ENCODE measurements at regions not wholly inside any gene's neighbourhood (a gene's known extent, or its start where the extent isn't known, plus 50 kb on each side); places are given as distances from the start of the nearest gene placed in this dataset.

GRCh38 chr2:11093467-11093866 lies 61.8 kb upstream of the SLC66A3 start (continued):
- TF ChIP-seq YY1 (IDR thresholded peaks at IDR 0.05; ENCODE audit: low read depth) (no peak), POLR2AphosphoS5 (IDR thresholded peaks at IDR 0.05; ENCODE audit: low read depth, low read length) (no peak), TCF12 (IDR thresholded peaks at IDR 0.05) (no peak), RFX5 (IDR thresholded peaks at IDR 0.05; ENCODE audit: low read length) (no peak), RXRA (IDR thresholded peaks at IDR 0.05; ENCODE audit: borderline replicate concordance, low read depth) (no peak), NRF1 (IDR thresholded peaks at IDR 0.05; ENCODE audit: low read depth, low read length) (no peak)

GRCh38 chr2:11094021-11094810 lies 61.1 kb upstream of the SLC66A3 start:
- Histone ChIP-seq H4K20me1 (ENCODE audit: insufficient read depth) (no peaks in the 10 kb centered on the region), H2AFZ (ENCODE audit: low read depth) (no peak overlapping the region), H3K9ac (no peak overlapping the region), H3K27me3 (ENCODE audit: insufficient read depth) (no peaks in the 10 kb centered on the region; the same call in 1 of the 2 replicates), H3K4me1 (ENCODE audit: control insufficient read depth in 1 of 2, insufficient read depth in 2 of 2, low read depth in 1 of 2, low read length in 1 of 2) (no peaks in the 10 kb centered on the region), H3F3A (replicated peaks; ENCODE audit: insufficient read depth) (no peaks in the 10 kb centered on the region), H3K9me2 (no peaks in the 10 kb centered on the region), H3K79me2 (ENCODE audit: insufficient read depth) (no peaks in the 10 kb centered on the region), H3K36me3 (replicated peaks in 1 of 2; ENCODE audit: control insufficient read depth in 1 of 2, insufficient read depth in 2 of 2, low read length in 1 of 2) (no peaks in the 10 kb centered on the region), H3K4me2 (no peak overlapping the region), H3K4me3 (ENCODE audit: low read depth in 2 of 2, low read length in 1 of 2) (no peak overlapping the region), H3K27ac (ENCODE audit: low read depth in 2 of 2, low read length in 1 of 2) (no peak overlapping the region), H3K9me3 (no peaks in the 10 kb centered on the region)
- TF ChIP-seq NRF1 (IDR thresholded peaks at IDR 0.05; ENCODE audit: low read depth, low read length) (no peak), FOSL2 (IDR thresholded peaks at IDR 0.05; ENCODE audit: borderline replicate concordance, low read depth) (no peak), TAF1 (IDR thresholded peaks at IDR 0.05; ENCODE audit: borderline replicate concordance, low read depth, low read length) (no peak), EZH2phosphoT487 (IDR thresholded peaks at IDR 0.05; ENCODE audit: borderline replicate concordance, low read depth) (no peak), RCOR1 (IDR thresholded peaks at IDR 0.05; ENCODE audit: low read length) (no peak), RFX5 (IDR thresholded peaks at IDR 0.05; ENCODE audit: low read length) (no peak), SIN3A (IDR thresholded peaks at IDR 0.05; ENCODE audit: borderline replicate concordance, low read depth, low read length) (no peak), SMC3 (IDR thresholded peaks at IDR 0.05; ENCODE audit: low read depth, low read length) (no peak), POLR2AphosphoS5 (IDR thresholded peaks at IDR 0.05; ENCODE audit: low read depth, low read length) (no peak), PBX3 (IDR thresholded peaks at IDR 0.05) (no peak), JUND (IDR thresholded peaks at IDR 0.05) (no peak), CHD2 (IDR thresholded peaks at IDR 0.05; ENCODE audit: low read length, partially characterized antibody) (no peak), MEF2A (IDR thresholded peaks at IDR 0.05; ENCODE audit: borderline replicate concordance, low read depth) (no peak), EP300 (IDR thresholded peaks at IDR 0.05; ENCODE audit: borderline replicate concordance in 1 of 2, low read depth in 1 of 2, low read length in 1 of 2) (no peak), TEAD4 (IDR thresholded peaks at IDR 0.05; ENCODE audit: borderline replicate concordance, insufficient read depth) (no peak), ELF1 (IDR thresholded peaks at IDR 0.05) (no peak)
- TF ChIP-seq, protein P1, sequence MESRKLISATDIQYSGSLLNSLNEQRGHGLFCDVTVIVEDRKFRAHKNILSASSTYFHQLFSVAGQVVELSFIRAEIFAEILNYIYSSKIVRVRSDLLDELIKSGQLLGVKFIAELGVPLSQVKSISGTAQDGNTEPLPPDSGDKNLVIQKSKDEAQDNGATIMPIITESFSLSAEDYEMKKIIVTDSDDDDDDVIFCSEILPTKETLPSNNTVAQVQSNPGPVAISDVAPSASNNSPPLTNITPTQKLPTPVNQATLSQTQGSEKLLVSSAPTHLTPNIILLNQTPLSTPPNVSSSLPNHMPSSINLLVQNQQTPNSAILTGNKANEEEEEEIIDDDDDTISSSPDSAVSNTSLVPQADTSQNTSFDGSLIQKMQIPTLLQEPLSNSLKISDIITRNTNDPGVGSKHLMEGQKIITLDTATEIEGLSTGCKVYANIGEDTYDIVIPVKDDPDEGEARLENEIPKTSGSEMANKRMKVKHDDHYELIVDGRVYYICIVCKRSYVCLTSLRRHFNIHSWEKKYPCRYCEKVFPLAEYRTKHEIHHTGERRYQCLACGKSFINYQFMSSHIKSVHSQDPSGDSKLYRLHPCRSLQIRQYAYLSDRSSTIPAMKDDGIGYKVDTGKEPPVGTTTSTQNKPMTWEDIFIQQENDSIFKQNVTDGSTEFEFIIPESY (IDR thresholded peaks at IDR 0.05; ENCODE audit: borderline replicate concordance, low read depth): no peak
- TF ChIP-seq, protein P2, sequence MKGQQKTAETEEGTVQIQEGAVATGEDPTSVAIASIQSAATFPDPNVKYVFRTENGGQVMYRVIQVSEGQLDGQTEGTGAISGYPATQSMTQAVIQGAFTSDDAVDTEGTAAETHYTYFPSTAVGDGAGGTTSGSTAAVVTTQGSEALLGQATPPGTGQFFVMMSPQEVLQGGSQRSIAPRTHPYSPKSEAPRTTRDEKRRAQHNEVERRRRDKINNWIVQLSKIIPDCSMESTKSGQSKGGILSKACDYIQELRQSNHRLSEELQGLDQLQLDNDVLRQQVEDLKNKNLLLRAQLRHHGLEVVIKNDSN (IDR thresholded peaks at IDR 0.05; ENCODE audit: borderline replicate concordance, low read depth): no peak
- POLR2A ChIA-PET: no interaction called here
- CTCF ChIA-PET: interaction anchor here (0.9 to 4.2 kb wide), 9 partner anchors 20 to 490 kb away, joined by 3 to 21 read pairs (median 3); no protein-coding TSS in a partner anchor
- DNase-seq: no peak
- 54% methylated on average over 15 of the region's 19 CpGs for WGBS (ENCODE audit: low lambda C conversion rate)

Measured in SK-N-SH (cell line).